ENCODE measurements at regions not wholly inside any gene's neighbourhood (a gene's known extent, or its start where the extent isn't known, plus 50 kb on each side); places are given as distances from the start of the nearest gene placed in this dataset.

GRCh38 chr10:118508863-118509262, 86.6 kb downstream of the PRLHR start:
- Histone ChIP-seq H2AFZ (ENCODE audit: low read depth, low read length) (no peak overlapping the region), H3K79me1 (replicated peaks; ENCODE audit: low read length, poor library complexity, severe bottlenecking) (no peaks in the 10 kb centered on the region), H2BK12ac (ENCODE audit: low read length in 2 of 2) (no peak overlapping the region), H4K8ac (ENCODE audit: low read length) (no peak overlapping the region), H4K91ac (ENCODE audit: low read length) (no peak overlapping the region), H3K27me3 (ENCODE audit: control insufficient read depth in 1 of 2, insufficient read depth in 1 of 2, low read length in 2 of 2) (no peaks in the 10 kb centered on the region), H3K14ac (ENCODE audit: low read length in 2 of 2) (no peak overlapping the region), H2BK120ac (ENCODE audit: low read depth, low read length) (no peak overlapping the region), H2AK5ac (ENCODE audit: low read length, severe bottlenecking) (no peak overlapping the region), H2BK15ac (ENCODE audit: low read depth, poor library complexity, severe bottlenecking) (no peak overlapping the region), H3K4me2 (ENCODE audit: low read length, poor library complexity, severe bottlenecking) (no peak overlapping the region), H3K9ac (ENCODE audit: low read length) (no peak overlapping the region), H3K18ac (ENCODE audit: low read depth in 1 of 2, low read length in 2 of 2) (no peak overlapping the region), H3K27ac (ENCODE audit: low read length, poor library complexity, severe bottlenecking) (no peak overlapping the region), H3K4me3 (ENCODE audit: insufficient read depth in 1 of 2, low read depth in 1 of 2, low read length in 2 of 2) (no peak overlapping the region), H3K36me3 (ENCODE audit: control insufficient read depth in 1 of 2, insufficient read depth in 2 of 2, low read depth in 1 of 2, low read length in 2 of 2) (no peaks in the 10 kb centered on the region), H2BK5ac (ENCODE audit: low read depth, low read length, poor library complexity, severe bottlenecking) (no peak overlapping the region), H3K4me1 (ENCODE audit: control insufficient read depth, insufficient read depth, low read depth, low read length) (no peaks in the 10 kb centered on the region), H3K23ac (ENCODE audit: low read length in 2 of 2) (no peak overlapping the region), H3K9me3 (ENCODE audit: control insufficient read depth, low read length) (no peaks in the 10 kb centered on the region), H3K4ac (ENCODE audit: low read depth in 1 of 2, low read length in 2 of 2) (no peak overlapping the region)
- no peak for DNase-seq
- 50% methylated on average over 1 of the region's 1 CpG for WGBS

- H3K4me3 ChIP-seq (ENCODE audit: insufficient read depth in 1 of 2, low read depth in 1 of 2, low read length in 2 of 2), result no peak overlapping the region
- no peaks in the 10 kb centered on the region for H3K4me1 ChIP-seq (ENCODE audit: control insufficient read depth, insufficient read depth, low read depth, low read length)
- no peaks in the 10 kb centered on the region for H3K9me3 ChIP-seq (ENCODE audit: control insufficient read depth, low read length)
- no peak overlapping the region for H3K9ac ChIP-seq (ENCODE audit: low read length)
- no peak overlapping the region for H3K14ac ChIP-seq (ENCODE audit: low read length in 2 of 2)
- no peak overlapping the region for H3K4ac ChIP-seq (ENCODE audit: low read depth in 1 of 2, low read length in 2 of 2)
- DNase-seq, result no peak
- no peaks in the 10 kb centered on the region for H3K27me3 ChIP-seq (ENCODE audit: control insufficient read depth in 1 of 2, insufficient read depth in 1 of 2, low read length in 2 of 2)
- no peak overlapping the region for H2AK5ac ChIP-seq (ENCODE audit: low read length, severe bottlenecking)
- no peak overlapping the region for H2BK15ac ChIP-seq (ENCODE audit: low read depth, poor library complexity, severe bottlenecking)
- H3K79me1 ChIP-seq (replicated peaks; ENCODE audit: low read length, poor library complexity, severe bottlenecking), result no peaks in the 10 kb centered on the region
- no peak overlapping the region for H3K27ac ChIP-seq (ENCODE audit: low read length, poor library complexity, severe bottlenecking)
- H4K8ac ChIP-seq (ENCODE audit: low read length), result no peak overlapping the region
- no peak overlapping the region for H3K18ac ChIP-seq (ENCODE audit: low read depth in 1 of 2, low read length in 2 of 2)
- H3K36me3 ChIP-seq (ENCODE audit: control insufficient read depth in 1 of 2, insufficient read depth in 2 of 2, low read depth in 1 of 2, low read length in 2 of 2), result no peaks in the 10 kb centered on the region
- H3K23ac ChIP-seq (ENCODE audit: low read length in 2 of 2), result no peak overlapping the region
- no peak overlapping the region for H2AFZ ChIP-seq (ENCODE audit: low read depth, low read length)
- H4K91ac ChIP-seq (ENCODE audit: low read length), result no peak overlapping the region
- no peak overlapping the region for H2BK5ac ChIP-seq (ENCODE audit: low read depth, low read length, poor library complexity, severe bottlenecking)
- H2BK12ac ChIP-seq (ENCODE audit: low read length in 2 of 2), result no peak overlapping the region
- no peak overlapping the region for H3K4me2 ChIP-seq (ENCODE audit: low read length, poor library complexity, severe bottlenecking)
- 85% methylated on average over 2 of the region's 2 CpGs for WGBS
- no peak overlapping the region for H2BK120ac ChIP-seq (ENCODE audit: low read depth, low read length)
Observed at GRCh38 chr10:118508355-118508754, 87.1 kb downstream of the PRLHR start.

DNA sequence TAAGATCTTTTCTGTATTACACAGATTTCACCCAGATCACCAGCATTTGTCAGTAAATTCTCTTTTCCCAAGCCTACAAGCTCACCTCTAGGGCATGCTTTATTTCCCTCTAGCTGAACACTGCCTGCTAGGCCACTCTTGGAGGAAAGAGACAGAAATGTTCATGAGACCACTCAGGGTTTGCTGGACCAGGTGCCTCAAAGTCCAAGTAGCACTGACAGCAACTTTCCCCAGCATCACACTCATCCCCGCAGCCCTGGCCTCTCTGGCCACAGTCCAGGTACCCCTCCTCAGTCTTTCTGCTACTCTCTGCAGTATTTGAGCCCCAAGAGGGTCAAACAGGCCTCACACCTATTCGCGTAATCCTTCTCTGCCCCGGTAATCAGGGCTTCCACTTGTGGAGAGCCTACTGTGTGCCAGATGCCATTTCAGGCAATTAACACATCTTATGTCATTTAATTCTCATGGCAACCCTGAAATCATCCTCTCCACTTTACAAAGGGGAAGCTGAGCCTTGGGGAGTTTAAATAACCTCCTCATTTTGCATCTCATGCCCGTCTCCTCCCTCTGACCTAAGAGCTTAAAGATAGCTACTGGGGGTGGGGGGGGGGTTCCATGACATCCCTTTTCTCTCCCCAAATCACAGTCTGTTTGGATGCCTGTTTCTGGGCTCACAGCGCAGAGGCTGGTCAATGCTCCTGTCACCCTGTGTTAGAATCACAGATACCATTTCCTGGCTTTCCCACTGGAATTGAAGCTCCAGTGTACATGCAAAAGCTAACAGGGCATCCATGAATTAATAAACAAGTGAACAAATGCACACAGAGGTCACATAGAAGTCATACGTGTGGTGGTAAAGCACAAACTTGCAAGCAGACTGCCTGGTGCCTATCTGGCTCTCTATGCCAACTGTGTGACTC, 88.5 kb downstream of the PRLHR start:
- DNase-seq, result no peak
- WGBS, result 68% methylated on average over 7 of the region's 7 CpGs

GRCh38 chr10:118505363-118505762, 90.1 kb downstream of the PRLHR start:
- no peak for DNase-seq
- H3K79me1 ChIP-seq (replicated peaks; ENCODE audit: low read length, poor library complexity, severe bottlenecking), result no peaks in the 10 kb centered on the region
- WGBS, result 73% methylated on average over 1 of the region's 3 CpGs

More for the DNA sequence above, 88.5 kb downstream of the PRLHR start:
- Histone ChIP-seq H3K9me3 (ENCODE audit: control insufficient read depth, low read length) (no peaks in the 10 kb centered on the region), H3K27ac (ENCODE audit: low read length, poor library complexity, severe bottlenecking) (no peak overlapping the region), H3K14ac (ENCODE audit: low read length in 2 of 2) (no peak overlapping the region), H4K91ac (ENCODE audit: low read length) (no peak overlapping the region), H3K23ac (ENCODE audit: low read length in 2 of 2) (no peak overlapping the region), H3K18ac (ENCODE audit: low read depth in 1 of 2, low read length in 2 of 2) (no peak overlapping the region), H2AFZ (ENCODE audit: low read depth, low read length) (no peak overlapping the region), H3K36me3 (ENCODE audit: control insufficient read depth in 1 of 2, insufficient read depth in 2 of 2, low read depth in 1 of 2, low read length in 2 of 2) (no peaks in the 10 kb centered on the region), H3K4me1 (ENCODE audit: control insufficient read depth, insufficient read depth, low read depth, low read length) (no peaks in the 10 kb centered on the region), H2BK120ac (ENCODE audit: low read depth, low read length) (no peak overlapping the region), H2BK15ac (ENCODE audit: low read depth, poor library complexity, severe bottlenecking) (no peak overlapping the region), H3K4ac (ENCODE audit: low read depth in 1 of 2, low read length in 2 of 2) (no peak overlapping the region), H3K9ac (ENCODE audit: low read length) (no peak overlapping the region), H3K79me1 (replicated peaks; ENCODE audit: low read length, poor library complexity, severe bottlenecking) (no peaks in the 10 kb centered on the region), H3K4me2 (ENCODE audit: low read length, poor library complexity, severe bottlenecking) (no peak overlapping the region), H3K27me3 (ENCODE audit: control insufficient read depth in 1 of 2, insufficient read depth in 1 of 2, low read length in 2 of 2) (no peaks in the 10 kb centered on the region), H3K4me3 (ENCODE audit: insufficient read depth in 1 of 2, low read depth in 1 of 2, low read length in 2 of 2) (no peak overlapping the region), H4K8ac (ENCODE audit: low read length) (no peak overlapping the region), H2BK12ac (ENCODE audit: low read length in 2 of 2) (no peak overlapping the region), H2AK5ac (ENCODE audit: low read length, severe bottlenecking) (no peak overlapping the region), H2BK5ac (ENCODE audit: low read depth, low read length, poor library complexity, severe bottlenecking) (no peak overlapping the region)

More at GRCh38 chr10:118505363-118505762, 90.1 kb downstream of the PRLHR start:
- no peak overlapping the region for H3K4me3 ChIP-seq (ENCODE audit: insufficient read depth in 1 of 2, low read depth in 1 of 2, low read length in 2 of 2)
- no peak overlapping the region for H2BK120ac ChIP-seq (ENCODE audit: low read depth, low read length)
- H3K23ac ChIP-seq (ENCODE audit: low read length in 2 of 2), result no peak overlapping the region
- H3K36me3 ChIP-seq (ENCODE audit: control insufficient read depth in 1 of 2, insufficient read depth in 2 of 2, low read depth in 1 of 2, low read length in 2 of 2), result no peaks in the 10 kb centered on the region
- H3K27me3 ChIP-seq (ENCODE audit: control insufficient read depth in 1 of 2, insufficient read depth in 1 of 2, low read length in 2 of 2), result no peaks in the 10 kb centered on the region
- H3K18ac ChIP-seq (ENCODE audit: low read depth in 1 of 2, low read length in 2 of 2), result no peak overlapping the region
- no peak overlapping the region for H2BK5ac ChIP-seq (ENCODE audit: low read depth, low read length, poor library complexity, severe bottlenecking)
- H2BK15ac ChIP-seq (ENCODE audit: low read depth, poor library complexity, severe bottlenecking), result no peak overlapping the region
- H4K8ac ChIP-seq (ENCODE audit: low read length), result no peak overlapping the region
- no peak overlapping the region for H3K4me2 ChIP-seq (ENCODE audit: low read length, poor library complexity, severe bottlenecking)
- H3K4me1 ChIP-seq (ENCODE audit: control insufficient read depth, insufficient read depth, low read depth, low read length), result no peaks in the 10 kb centered on the region
- no peak overlapping the region for H2AK5ac ChIP-seq (ENCODE audit: low read length, severe bottlenecking)
- no peak overlapping the region for H4K91ac ChIP-seq (ENCODE audit: low read length)
- no peak overlapping the region for H2AFZ ChIP-seq (ENCODE audit: low read depth, low read length)
- H3K14ac ChIP-seq (ENCODE audit: low read length in 2 of 2), result no peak overlapping the region
- H3K9ac ChIP-seq (ENCODE audit: low read length), result no peak overlapping the region
- H2BK12ac ChIP-seq (ENCODE audit: low read length in 2 of 2), result no peak overlapping the region
- H3K4ac ChIP-seq (ENCODE audit: low read depth in 1 of 2, low read length in 2 of 2), result no peak overlapping the region
- H3K27ac ChIP-seq (ENCODE audit: low read length, poor library complexity, severe bottlenecking), result no peak overlapping the region
- no peaks in the 10 kb centered on the region for H3K9me3 ChIP-seq (ENCODE audit: control insufficient read depth, low read length)
